ENCODE measurements at regions not wholly inside any gene's neighbourhood (a gene's known extent, or its start where the extent isn't known, plus 50 kb on each side); places are given as distances from the start of the nearest gene placed in this dataset.

DNA sequence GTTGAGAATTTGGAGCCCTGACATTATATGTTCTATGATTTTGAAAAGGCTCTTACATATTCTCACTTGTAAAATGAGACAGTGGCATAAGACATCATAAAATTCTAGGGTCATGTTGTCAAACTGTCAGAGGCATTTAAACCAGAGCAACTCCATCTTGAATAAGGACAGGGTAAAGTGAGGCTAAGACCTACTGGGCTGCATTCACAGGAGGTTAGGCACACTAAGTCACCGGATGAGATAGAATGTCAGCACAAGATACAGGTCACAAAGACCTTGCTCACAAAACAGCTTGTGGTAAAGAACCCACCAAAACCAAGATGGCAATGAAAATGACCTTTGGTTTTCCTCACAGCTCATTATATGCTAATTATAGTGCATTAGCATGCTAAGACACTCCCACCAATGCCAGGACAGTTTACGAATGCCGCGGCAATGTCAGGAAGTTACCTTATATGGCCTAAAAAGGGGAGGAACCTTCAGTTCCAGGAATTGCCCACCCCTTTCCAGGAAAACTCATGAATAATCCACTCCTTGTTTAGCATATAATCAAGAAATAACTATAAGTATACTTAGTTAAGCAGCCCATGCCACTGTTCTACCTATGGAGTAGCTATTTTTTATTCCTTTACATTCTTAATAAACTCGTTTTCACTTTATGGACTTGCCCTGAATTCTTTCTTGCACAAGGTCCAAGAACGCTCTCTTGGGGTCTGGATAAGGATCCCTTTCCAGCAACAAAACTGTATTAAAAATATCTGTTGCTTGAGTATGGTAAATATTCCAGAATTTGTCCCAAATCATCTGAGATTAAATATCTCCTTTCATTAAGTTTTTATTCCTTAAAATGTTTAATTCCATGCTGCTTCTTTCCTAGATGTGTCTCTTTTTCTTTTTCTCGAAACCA lies 406.4 kb downstream of the METTL4 start:
- TF ChIP-seq ZNF384 (IDR thresholded peaks at IDR 0.05) (no peak), BHLHE40 (IDR thresholded peaks at IDR 0.05; ENCODE audit: borderline replicate concordance) (no peak), ELF4 (IDR thresholded peaks at IDR 0.05) (no peak)

All from HEK293T (cell line).